ENCODE measurements at regions not wholly inside any gene's neighbourhood (a gene's known extent, or its start where the extent isn't known, plus 50 kb on each side); places are given as distances from the start of the nearest gene placed in this dataset.

DNA sequence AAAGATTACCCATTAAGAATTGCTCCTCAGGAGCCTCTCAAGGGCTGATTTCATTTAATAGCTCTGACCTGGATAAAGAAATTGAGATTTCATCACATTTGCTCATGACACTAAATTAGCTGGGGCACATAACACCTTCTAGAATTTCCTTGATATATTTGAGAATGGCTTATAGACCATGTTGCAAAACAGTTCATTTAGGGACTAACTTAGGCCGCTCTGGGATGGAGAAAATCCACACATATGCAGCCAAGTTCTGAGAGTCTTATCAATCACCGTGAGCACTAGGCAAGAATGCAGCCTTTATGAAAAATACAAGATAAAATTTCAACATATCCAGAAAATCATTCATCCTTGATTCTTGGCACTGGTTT is 91.0 kb upstream of the MCHR2 start:
- TF ChIP-seq, protein P1, sequence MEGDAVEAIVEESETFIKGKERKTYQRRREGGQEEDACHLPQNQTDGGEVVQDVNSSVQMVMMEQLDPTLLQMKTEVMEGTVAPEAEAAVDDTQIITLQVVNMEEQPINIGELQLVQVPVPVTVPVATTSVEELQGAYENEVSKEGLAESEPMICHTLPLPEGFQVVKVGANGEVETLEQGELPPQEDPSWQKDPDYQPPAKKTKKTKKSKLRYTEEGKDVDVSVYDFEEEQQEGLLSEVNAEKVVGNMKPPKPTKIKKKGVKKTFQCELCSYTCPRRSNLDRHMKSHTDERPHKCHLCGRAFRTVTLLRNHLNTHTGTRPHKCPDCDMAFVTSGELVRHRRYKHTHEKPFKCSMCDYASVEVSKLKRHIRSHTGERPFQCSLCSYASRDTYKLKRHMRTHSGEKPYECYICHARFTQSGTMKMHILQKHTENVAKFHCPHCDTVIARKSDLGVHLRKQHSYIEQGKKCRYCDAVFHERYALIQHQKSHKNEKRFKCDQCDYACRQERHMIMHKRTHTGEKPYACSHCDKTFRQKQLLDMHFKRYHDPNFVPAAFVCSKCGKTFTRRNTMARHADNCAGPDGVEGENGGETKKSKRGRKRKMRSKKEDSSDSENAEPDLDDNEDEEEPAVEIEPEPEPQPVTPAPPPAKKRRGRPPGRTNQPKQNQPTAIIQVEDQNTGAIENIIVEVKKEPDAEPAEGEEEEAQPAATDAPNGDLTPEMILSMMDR (IDR thresholded peaks at IDR 0.05), result no peak
- Histone ChIP-seq H3K27me3 (no peaks in the 10 kb centered on the region), H3K36me3 (no peaks in the 10 kb centered on the region), H3K4me1 (no peaks in the 10 kb centered on the region), H3K4me3 (no peak overlapping the region), H3K9me3 (no peaks in the 10 kb centered on the region), H3K27ac (no peak overlapping the region)
- intact Hi-C loops (cut with DNase I), result no loop called here
- no peak for DNase-seq
- ATAC-seq, result no peak

DNA sequence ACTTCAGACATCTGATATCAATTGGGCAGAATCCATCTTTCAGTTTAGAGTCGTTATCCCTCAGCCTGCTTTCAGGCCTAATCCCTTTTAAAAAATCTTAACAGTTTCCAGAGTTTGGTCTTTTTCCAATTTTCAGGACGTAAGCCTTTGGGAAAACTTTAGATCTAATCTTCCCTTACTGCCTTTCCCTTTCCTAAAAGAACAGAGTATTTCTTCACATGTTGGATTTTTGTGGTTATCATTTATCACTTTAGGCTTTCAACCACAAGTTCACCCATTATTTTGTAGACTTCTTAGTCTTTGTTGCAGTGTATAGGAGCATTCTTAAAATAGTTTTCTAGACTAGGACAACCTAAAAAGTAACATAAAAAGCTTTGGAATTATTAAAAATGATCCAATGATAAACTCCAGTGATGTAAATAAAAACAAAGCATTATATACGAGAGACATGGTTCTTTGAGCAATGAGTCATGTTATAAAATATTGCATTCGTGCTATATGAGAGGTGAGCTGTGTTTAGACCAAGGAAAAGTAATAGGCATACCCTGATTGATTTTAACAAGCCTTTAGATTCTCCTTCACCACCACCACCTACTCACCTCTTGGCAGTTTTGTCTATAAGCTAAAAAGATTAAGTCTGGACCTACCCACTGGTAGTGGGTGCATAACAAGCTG is 90.4 kb upstream of the MCHR2 start:
- DNase-seq (no peak), ATAC-seq (no peak)
- H3K27me3 ChIP-seq, result no peaks in the 10 kb centered on the region
- TF ChIP-seq, protein P1 (IDR thresholded peaks at IDR 0.05), result no peak
- no peak overlapping the region for H3K4me3 ChIP-seq
- no peaks in the 10 kb centered on the region for H3K9me3 ChIP-seq
- intact Hi-C loops (cut with DNase I), result no loop called here
- H3K27ac ChIP-seq, result no peak overlapping the region
- H3K4me1 ChIP-seq, result no peaks in the 10 kb centered on the region
- H3K36me3 ChIP-seq, result no peaks in the 10 kb centered on the region

DNA sequence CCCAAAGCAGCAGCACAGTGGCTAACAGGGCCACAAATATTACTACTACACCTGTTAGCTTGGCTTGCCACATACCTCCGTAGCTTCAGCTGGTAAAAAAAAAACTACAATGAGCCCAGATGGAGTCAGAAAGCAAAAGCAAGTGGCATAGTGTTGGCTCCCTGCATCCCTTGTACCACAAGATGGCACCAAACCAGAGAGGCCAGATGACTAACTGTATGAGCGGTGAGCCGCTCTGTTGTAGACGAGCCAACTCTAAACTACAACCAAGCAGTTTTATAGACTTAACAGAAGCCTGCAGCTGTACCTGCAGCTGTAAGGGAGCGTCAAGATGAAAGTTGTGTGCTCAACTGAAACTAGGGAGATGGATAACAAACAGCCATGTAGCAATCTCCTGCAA is 84.5 kb upstream of the MCHR2 start:
- intact Hi-C loops (cut with DNase I), result no loop called here
- Histone ChIP-seq H3K27me3 (no peaks in the 10 kb centered on the region), H3K9me3 (no peaks in the 10 kb centered on the region), H3K4me1 (no peaks in the 10 kb centered on the region), H3K27ac (no peak overlapping the region), H3K4me3 (no peak overlapping the region), H3K36me3 (no peaks in the 10 kb centered on the region)
- DNase-seq, result no peak
- TF ChIP-seq, protein P1 (IDR thresholded peaks at IDR 0.05), result no peak
- no peak for ATAC-seq

DNA sequence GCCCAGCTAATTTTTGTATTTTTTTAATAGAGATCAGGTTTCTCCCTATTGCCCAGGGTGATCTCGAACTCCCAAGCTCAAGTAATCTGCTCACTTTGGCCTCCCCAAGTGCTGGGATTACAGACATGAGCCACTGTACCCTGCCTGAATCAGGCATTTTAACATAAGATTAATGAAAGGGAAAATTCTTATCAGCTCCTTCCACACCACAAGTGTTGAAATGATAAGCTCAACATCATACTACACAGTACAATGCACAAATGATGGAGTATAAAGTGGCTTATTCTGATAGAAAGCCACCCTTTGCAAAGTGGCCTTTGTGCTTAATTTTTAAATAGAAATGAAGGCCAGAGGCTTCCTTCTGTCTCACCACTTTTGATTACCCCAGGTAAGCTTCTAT is 71.3 kb upstream of the MCHR2 start:
- Histone ChIP-seq H3K4me1 (no peaks in the 10 kb centered on the region), H3K27me3 (no peaks in the 10 kb centered on the region), H3K9me3 (no peaks in the 10 kb centered on the region), H3K4me3 (no peak overlapping the region), H3K27ac (no peak overlapping the region), H3K36me3 (no peaks in the 10 kb centered on the region)
- no peak for DNase-seq
- ATAC-seq, result no peak
- intact Hi-C loops (cut with DNase I), result no loop called here
- TF ChIP-seq, protein P1 (IDR thresholded peaks at IDR 0.05), result no peak

DNA sequence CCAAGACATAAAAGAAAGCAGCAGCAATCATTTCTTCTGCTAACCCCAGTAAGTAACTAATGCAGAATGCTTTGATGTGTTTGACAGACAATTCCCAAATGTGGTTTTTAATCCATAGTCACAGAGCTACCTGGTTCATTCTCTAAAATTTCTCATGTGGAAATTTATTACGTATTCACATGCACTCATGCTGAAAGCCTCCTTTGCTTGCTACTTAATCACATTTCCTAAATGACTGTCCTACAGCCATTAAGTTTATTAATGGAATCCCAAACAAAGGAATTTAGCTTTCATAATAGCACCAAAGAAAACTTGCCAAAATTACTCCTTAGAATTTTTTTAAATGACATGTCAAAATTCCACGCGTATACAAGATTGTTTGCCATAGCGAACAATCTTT is 68.6 kb upstream of the MCHR2 start:
- DNase-seq, result no peak
- ATAC-seq, result no peak
- Histone ChIP-seq H3K4me1 (no peaks in the 10 kb centered on the region), H3K9me3 (no peaks in the 10 kb centered on the region), H3K4me3 (no peak overlapping the region), H3K36me3 (no peaks in the 10 kb centered on the region), H3K27ac (no peak overlapping the region), H3K27me3 (no peaks in the 10 kb centered on the region)
- TF ChIP-seq, protein P1 (IDR thresholded peaks at IDR 0.05), result no peak
- intact Hi-C loops (cut with DNase I), result no loop called here

DNA sequence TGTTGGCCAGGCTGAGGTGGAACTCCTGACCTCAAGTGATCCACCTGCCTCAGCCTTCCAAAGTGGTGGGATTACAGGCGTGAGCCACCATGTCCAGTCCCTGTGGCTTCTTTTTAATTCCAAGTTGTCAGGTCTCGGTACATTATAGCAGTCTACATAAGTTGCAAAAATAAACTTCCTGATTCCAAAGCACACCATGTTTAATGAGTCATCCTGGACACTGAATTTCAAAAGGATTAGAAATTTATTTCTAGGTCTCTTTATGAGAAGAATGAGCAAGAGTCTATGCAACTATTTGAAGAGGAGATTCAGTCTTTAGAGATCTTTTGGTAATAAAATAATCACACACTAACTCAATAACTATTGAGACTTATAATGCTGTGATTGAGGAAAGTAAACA is 63.9 kb upstream of the MCHR2 start:
- H3K27ac ChIP-seq, result no peak overlapping the region
- no peak overlapping the region for H3K4me3 ChIP-seq
- H3K36me3 ChIP-seq, result no peaks in the 10 kb centered on the region
- H3K4me1 ChIP-seq, result no peaks in the 10 kb centered on the region
- intact Hi-C loops (cut with DNase I), result no loop called here
- DNase-seq (no peak), ATAC-seq (no peak)
- no peaks in the 10 kb centered on the region for H3K9me3 ChIP-seq
- TF ChIP-seq, protein P1 (IDR thresholded peaks at IDR 0.05), result no peak
- H3K27me3 ChIP-seq, result no peaks in the 10 kb centered on the region
